ENCODE measurements at regions not wholly inside any gene's neighbourhood (a gene's known extent, or its start where the extent isn't known, plus 50 kb on each side); places are given as distances from the start of the nearest gene placed in this dataset.

DNA sequence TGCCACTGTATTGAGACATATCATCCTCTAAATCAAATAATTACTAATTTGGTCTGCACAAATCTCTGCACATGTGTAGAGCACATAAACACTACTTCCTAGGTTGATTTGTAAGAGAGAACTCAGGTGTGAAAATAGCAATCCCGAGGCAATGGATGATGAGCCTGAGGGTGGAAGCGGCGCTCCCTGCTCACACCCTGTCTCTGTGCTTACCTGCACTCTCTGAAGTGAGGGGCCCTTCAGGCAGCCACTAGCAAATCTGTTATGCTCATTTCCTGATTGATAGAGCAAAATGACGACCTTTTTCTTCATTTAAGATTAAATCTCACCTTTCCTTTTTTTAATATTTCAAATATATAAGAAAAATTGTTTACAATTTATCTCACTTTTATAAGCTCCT, 1995.7 kb upstream of the AGA start:
- H3K27me3 Mint-ChIP-seq (ENCODE audit: low read depth in 3 of 3): peaks cover 0 to 2% (median 0%) of the 10 kb centered on the region in 3 donors
- no peak overlapping the region for H3K27ac Mint-ChIP-seq
- DNase-seq: no peak
- H3K36me3 Mint-ChIP-seq: no peaks in the 10 kb centered on the region
- no peaks in the 10 kb centered on the region for H3K4me1 Mint-ChIP-seq
- no peak overlapping the region for H3K4me3 Mint-ChIP-seq
- H3K9me3 Mint-ChIP-seq: peaks cover 6 to 19% (median 12%) of the 10 kb centered on the region in 6 donors

- H3K4me3 Mint-ChIP-seq: no peak overlapping the region
- no peak overlapping the region for H3K27ac Mint-ChIP-seq
- peaks cover 0 to 6% (median 0%) of the 10 kb centered on the region in 3 donors for H3K27me3 Mint-ChIP-seq (ENCODE audit: low read depth in 3 of 3)
- DNase-seq: no peak
- peaks cover 7 to 37% (median 18%) of the 10 kb centered on the region in 6 donors for H3K9me3 Mint-ChIP-seq
- H3K4me1 Mint-ChIP-seq: no peaks in the 10 kb centered on the region
- no peaks in the 10 kb centered on the region for H3K36me3 Mint-ChIP-seq
Measured at GRCh38 chr4:179441596-179441995, 1999.4 kb upstream of the AGA start.

DNA sequence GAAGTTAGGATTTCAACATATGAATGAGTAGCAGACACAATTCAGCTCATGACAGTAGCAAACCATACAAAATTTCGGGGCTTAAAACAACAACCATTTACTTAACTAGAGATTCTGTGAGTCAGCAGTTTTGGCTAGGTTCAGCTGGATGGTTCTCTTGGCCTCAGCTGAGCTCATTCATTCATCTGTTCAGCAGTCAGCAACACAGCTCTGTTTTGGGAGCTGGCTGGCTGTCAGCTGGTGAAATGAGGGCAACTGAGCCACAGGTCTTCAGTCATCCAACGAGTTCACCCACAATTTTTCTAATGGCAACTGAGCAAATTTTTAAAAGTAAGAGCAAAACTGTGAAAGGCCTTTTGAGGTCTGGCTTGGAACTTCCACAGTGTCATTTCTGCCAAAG, 2005.1 kb upstream of the AGA start:
- Mint-ChIP-seq H3K27me3 (ENCODE audit: low read depth in 3 of 3) (peaks cover 0 to 3% (median 0%) of the 10 kb centered on the region in 3 donors), H3K9me3 (peaks cover 16 to 40% (median 21%) of the 10 kb centered on the region in 6 donors), H3K36me3 (no peaks in the 10 kb centered on the region), H3K4me1 (no peaks in the 10 kb centered on the region), H3K27ac (no peak overlapping the region), H3K4me3 (no peak overlapping the region)
- DNase-seq: no peak

- H3K27me3 Mint-ChIP-seq (ENCODE audit: low read depth in 3 of 3): no peaks in the 10 kb centered on the region
- H3K4me1 Mint-ChIP-seq: no peaks in the 10 kb centered on the region
- H3K36me3 Mint-ChIP-seq: no peaks in the 10 kb centered on the region
- no peak for DNase-seq
- H3K4me3 Mint-ChIP-seq: no peak overlapping the region
- H3K9me3 Mint-ChIP-seq: peaks cover 2 to 28% (median 15%) of the 10 kb centered on the region in 6 donors
- H3K27ac Mint-ChIP-seq: no peak overlapping the region
Measured at GRCh38 chr4:179465131-179465797, 2023.0 kb upstream of the AGA start.

GRCh38 chr4:179467878-179468277, 2025.6 kb upstream of the AGA start:
- Mint-ChIP-seq H3K27me3 (ENCODE audit: low read depth in 3 of 3) (no peaks in the 10 kb centered on the region), H3K27ac (no peak overlapping the region), H3K36me3 (peaks cover 0 to 4% (median 0%) of the 10 kb centered on the region in 3 donors), H3K4me1 (no peaks in the 10 kb centered on the region), H3K4me3 (no peak overlapping the region), H3K9me3 (peaks cover 4 to 34% (median 19%) of the 10 kb centered on the region in 6 donors)
- DNase-seq: no peak

- no peaks in the 10 kb centered on the region for H3K4me1 Mint-ChIP-seq
- no peaks in the 10 kb centered on the region for H3K27me3 Mint-ChIP-seq (ENCODE audit: low read depth in 3 of 3)
- H3K36me3 Mint-ChIP-seq: peaks cover 0 to 4% (median 0%) of the 10 kb centered on the region in 3 donors
- no peak for DNase-seq
- peaks cover 9 to 37% (median 22%) of the 10 kb centered on the region in 6 donors for H3K9me3 Mint-ChIP-seq
- H3K27ac Mint-ChIP-seq: no peak overlapping the region
- H3K4me3 Mint-ChIP-seq: no peak overlapping the region
Measured at GRCh38 chr4:179472164-179472563, 2029.9 kb upstream of the AGA start.

GRCh38 chr4:179478608-179479007, 2036.4 kb upstream of the AGA start:
- DNase-seq: no peak
- H3K4me1 Mint-ChIP-seq: no peaks in the 10 kb centered on the region
- H3K4me3 Mint-ChIP-seq: no peak overlapping the region
- H3K27ac Mint-ChIP-seq: no peak overlapping the region
- peaks cover 14 to 65% (median 36%) of the 10 kb centered on the region in 6 donors for H3K9me3 Mint-ChIP-seq
- no peaks in the 10 kb centered on the region for H3K27me3 Mint-ChIP-seq (ENCODE audit: low read depth in 3 of 3)
- H3K36me3 Mint-ChIP-seq: no peaks in the 10 kb centered on the region

DNA sequence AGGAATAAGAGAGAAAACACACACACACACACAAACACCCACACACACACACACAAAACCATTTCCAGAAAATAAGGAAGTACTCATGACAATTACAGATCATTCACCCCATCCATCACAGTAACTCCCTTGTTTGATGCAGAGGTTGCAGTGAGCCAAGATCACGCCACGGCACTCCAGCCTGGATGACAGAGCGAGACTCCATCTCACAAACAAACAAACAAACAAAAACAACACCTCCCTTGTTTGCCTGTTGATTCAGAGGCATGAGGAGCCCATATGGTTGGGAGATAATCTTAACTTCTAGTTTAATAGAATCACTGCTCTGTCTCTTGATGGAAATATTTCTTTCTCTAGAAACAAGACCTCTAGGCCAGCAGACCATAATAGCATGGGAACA, 2043.5 kb upstream of the AGA start:
- H3K27ac Mint-ChIP-seq: no peak overlapping the region
- no peaks in the 10 kb centered on the region for H3K36me3 Mint-ChIP-seq
- H3K9me3 Mint-ChIP-seq: peaks cover 2 to 74% (median 33%) of the 10 kb centered on the region in 6 donors
- DNase-seq: no peak
- H3K4me3 Mint-ChIP-seq: no peak overlapping the region
- H3K4me1 Mint-ChIP-seq: no peaks in the 10 kb centered on the region
- no peaks in the 10 kb centered on the region for H3K27me3 Mint-ChIP-seq (ENCODE audit: low read depth in 3 of 3)

- Mint-ChIP-seq H3K27me3 (ENCODE audit: low read depth in 3 of 3) (no peaks in the 10 kb centered on the region), H3K4me3 (no peak overlapping the region), H3K27ac (no peak overlapping the region), H3K36me3 (no peaks in the 10 kb centered on the region), H3K9me3 (peaks cover 2 to 74% (median 30%) of the 10 kb centered on the region in 6 donors), H3K4me1 (no peaks in the 10 kb centered on the region)
- DNase-seq: no peak
Measured at GRCh38 chr4:179486570-179487335, 2044.5 kb upstream of the AGA start.

DNA sequence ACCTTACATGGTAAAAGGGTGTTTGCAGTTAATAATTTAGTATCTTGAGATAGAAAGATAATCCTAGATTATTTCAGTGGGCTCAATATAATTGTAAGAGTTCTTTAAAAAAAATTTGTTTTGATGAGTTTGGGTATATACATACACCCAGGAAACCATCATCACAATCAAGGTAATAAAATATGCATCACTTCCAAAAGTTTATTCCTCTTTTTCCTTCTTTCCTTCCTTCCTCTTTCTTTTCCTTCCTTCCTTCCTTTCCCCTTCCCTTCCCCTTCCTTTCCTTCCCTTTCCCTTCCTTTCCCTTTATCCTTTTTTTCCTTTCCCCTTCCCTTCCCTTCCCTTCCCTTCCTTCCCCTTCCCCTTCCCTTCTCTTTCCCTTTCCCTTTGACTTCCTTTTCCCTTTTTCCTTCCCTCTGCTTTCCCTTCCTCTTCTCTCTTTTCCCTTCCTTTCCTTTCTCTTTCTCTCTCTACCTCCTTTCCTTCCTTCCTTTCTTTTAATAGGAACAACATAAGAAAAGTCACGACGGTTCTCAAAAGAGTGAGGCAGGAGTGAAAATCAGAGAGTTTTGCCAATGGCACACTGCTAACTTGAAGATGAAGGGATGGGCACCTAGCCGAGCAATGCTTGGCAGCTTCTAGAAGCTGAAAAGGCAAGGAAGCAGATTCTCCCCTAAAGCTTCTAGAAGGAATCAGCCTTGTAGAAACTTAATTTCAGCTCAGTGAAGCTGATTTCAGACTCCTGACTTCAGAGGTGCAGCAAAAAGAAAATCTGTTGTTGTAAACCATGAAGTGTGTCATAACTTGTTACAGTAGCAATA, 2050.2 kb upstream of the AGA start:
- Mint-ChIP-seq H3K4me1 (no peaks in the 10 kb centered on the region), H3K9me3 (peaks cover 5 to 72% (median 25%) of the 10 kb centered on the region in 6 donors), H3K4me3 (no peak overlapping the region), H3K27ac (no peak overlapping the region), H3K27me3 (ENCODE audit: low read depth in 3 of 3) (no peaks in the 10 kb centered on the region), H3K36me3 (peaks cover 0 to 4% (median 3%) of the 10 kb centered on the region in 3 donors)
- no peak for DNase-seq

- H3K27me3 Mint-ChIP-seq (ENCODE audit: low read depth in 3 of 3): peaks cover 0 to under 1% (median 0%) of the 10 kb centered on the region in 3 donors
- DNase-seq: no peak
- no peaks in the 10 kb centered on the region for H3K36me3 Mint-ChIP-seq
- H3K4me3 Mint-ChIP-seq: no peak overlapping the region
- H3K27ac Mint-ChIP-seq: no peak overlapping the region
- peaks cover 7 to 35% (median 23%) of the 10 kb centered on the region in 6 donors for H3K9me3 Mint-ChIP-seq
- no peaks in the 10 kb centered on the region for H3K4me1 Mint-ChIP-seq
Measured at GRCh38 chr4:179503976-179504375, 2061.7 kb upstream of the AGA start.

- H3K4me1 Mint-ChIP-seq: no peaks in the 10 kb centered on the region
- H3K36me3 Mint-ChIP-seq: no peaks in the 10 kb centered on the region
- no peak overlapping the region for H3K4me3 Mint-ChIP-seq
- no peak for DNase-seq
- no peak overlapping the region for H3K27ac Mint-ChIP-seq
- H3K27me3 Mint-ChIP-seq (ENCODE audit: low read depth in 3 of 3): peaks cover 0 to 3% (median 0%) of the 10 kb centered on the region in 3 donors
- peaks cover 6 to 49% (median 22%) of the 10 kb centered on the region in 6 donors for H3K9me3 Mint-ChIP-seq
Measured at GRCh38 chr4:179509489-179509888, 2067.3 kb upstream of the AGA start.

- no peak for DNase-seq
- Mint-ChIP-seq H3K27ac (no peak overlapping the region), H3K4me3 (no peak overlapping the region), H3K36me3 (no peaks in the 10 kb centered on the region), H3K27me3 (ENCODE audit: low read depth in 3 of 3) (no peaks in the 10 kb centered on the region), H3K4me1 (no peaks in the 10 kb centered on the region), H3K9me3 (peaks cover 2 to 51% (median 24%) of the 10 kb centered on the region in 6 donors)
Measured at GRCh38 chr4:179521952-179522351, 2079.7 kb upstream of the AGA start.

- no peaks in the 10 kb centered on the region for H3K4me1 Mint-ChIP-seq
- no peak overlapping the region for H3K4me3 Mint-ChIP-seq
- H3K9me3 Mint-ChIP-seq: peaks cover 6 to 57% (median 26%) of the 10 kb centered on the region in 6 donors
- no peak overlapping the region for H3K27ac Mint-ChIP-seq
- DNase-seq: no peak
- peaks cover 0 to 3% (median 0%) of the 10 kb centered on the region in 3 donors for H3K36me3 Mint-ChIP-seq
- H3K27me3 Mint-ChIP-seq (ENCODE audit: low read depth in 3 of 3): no peaks in the 10 kb centered on the region
Measured at GRCh38 chr4:179530958-179531357, 2088.7 kb upstream of the AGA start.

Measured in immature natural killer cell (primary cell).